HG02970 (cell line): ENCODE measurements at regions not wholly inside any gene's neighbourhood (a gene's known extent, or its start where the extent isn't known, plus 50 kb on each side); places are given as distances from the start of the nearest gene placed in this dataset.

Source experiments
- ATAC-seq: cut with Tn5 transposase; IDR thresholded peaks from one replicate; pipeline ENCODE4 v1.9.1; 2021; ENCODE audit warnings: mild to moderate bottlenecking, moderate library complexity, moderate number of reproducible peaks; ENCODE audit not compliant: unreplicated experiment, low FRiP score

DNA sequence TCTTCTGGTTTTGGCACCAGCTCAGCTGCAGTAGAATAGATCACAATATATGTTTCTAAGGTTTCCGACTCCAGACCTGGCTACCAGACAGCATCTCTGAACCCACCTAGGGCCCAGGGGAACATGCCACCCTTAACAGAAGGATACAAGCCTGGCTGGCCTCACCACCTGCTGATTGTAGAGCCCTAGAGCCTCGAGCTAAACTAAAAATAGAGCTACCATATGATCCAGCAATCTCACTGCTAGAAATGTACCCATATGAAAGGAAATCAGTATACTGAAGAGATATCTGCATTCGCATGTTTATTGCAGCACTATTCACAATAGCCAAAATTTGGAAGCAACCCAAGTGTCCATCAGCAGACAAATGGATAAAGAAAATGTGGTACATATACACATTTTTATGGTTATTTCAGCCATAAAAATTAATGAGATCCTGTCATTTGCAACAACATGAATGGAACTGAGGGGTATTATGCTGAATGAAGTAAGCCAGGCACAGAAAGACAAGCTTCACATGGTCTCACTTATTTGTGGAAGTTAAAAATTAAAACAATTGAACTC is 242.4 kb upstream of the SLC39A10 start:
- no peak for ATAC-seq

DNA sequence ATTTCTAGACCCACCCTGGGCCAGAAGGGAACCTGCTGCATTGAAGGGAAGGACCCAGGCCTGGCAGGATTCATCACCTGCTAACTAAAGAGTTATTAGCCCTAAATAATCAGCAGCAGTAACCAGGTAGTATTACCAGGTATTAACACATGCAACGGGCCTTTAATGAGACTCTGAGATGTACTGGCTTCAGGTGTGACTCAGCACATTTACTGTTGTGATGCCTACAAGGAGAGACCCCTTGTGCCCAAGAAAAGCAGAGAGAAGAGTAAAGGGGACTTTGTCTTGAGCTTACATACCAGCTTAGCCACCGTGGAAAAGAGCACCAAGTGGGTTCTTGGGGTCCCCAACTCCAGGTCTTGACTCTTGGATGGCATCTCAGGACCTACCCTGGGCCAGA is 243.1 kb upstream of the SLC39A10 start:
- no peak for ATAC-seq

DNA sequence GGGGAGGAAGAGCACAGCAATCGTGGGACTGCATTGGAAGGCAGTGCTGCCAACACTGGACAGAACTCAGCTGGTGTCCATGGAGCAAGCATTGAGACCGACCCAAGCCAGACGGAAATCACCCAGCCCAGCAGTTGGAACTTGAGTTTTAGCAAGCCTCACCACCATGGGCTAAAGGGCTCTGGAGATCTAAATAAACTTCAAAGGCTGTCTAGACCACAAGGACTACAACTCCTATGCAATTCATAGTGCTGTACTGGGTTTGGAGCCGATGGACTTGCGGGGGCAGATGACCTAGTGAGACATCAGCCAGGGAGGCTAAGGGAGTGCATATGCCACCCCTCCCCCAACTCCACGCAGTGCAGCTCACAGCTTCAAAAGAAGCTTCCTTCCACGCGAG is 243.6 kb upstream of the SLC39A10 start:
- no peak for ATAC-seq

DNA sequence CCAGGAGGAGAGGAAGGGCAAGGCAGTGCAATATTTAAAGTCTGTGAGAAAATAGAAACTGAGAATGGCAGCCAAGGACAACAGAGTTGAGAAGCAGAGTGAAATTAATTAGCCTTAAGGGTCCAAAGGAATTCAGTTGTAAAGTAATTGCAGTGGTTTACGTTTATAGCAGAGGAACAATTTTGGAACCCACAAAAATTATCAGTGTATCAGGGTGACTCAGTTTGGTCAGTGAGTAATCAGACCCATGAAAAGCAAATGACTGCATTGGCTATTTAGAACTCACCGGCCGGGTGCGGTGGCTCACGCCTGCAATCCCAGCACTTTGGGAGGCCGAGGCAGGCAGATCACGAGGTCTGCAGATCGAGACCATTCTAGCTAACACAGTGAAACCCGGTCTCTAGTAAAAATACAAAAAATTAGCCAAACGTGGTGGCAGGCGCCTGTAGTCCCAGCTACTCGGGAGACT is 245.8 kb upstream of the SLC39A10 start:
- ATAC-seq = no peak

DNA sequence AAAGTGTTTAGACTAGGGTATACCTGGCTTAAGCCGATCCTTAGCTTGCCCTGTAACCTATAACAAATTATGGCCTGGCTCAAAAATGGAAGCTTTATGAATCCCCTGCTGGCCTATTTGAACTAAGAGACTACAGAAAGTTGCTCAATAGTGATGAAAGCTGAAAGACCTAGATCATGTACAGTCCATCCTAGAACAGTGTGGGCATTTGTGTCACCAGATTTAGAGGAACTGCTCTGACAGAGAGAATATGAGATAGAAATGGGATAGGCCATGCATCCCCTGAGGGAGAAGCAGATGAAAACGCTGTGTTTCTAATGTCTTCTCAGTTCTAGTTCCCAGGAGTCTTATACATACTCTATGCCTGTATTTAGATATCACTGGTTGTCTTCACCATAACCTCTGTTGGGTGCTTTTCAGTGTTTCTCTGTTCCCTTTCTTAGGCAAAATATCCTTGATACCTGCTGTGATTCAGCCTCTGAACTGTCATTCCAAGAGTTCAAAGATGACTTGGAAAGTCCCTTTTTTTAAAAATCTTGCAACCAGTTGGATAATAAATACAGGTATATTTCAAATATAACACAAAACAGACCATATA is 246.9 kb upstream of the SLC39A10 start:
- peak; percentile 70 for ATAC-seq

DNA sequence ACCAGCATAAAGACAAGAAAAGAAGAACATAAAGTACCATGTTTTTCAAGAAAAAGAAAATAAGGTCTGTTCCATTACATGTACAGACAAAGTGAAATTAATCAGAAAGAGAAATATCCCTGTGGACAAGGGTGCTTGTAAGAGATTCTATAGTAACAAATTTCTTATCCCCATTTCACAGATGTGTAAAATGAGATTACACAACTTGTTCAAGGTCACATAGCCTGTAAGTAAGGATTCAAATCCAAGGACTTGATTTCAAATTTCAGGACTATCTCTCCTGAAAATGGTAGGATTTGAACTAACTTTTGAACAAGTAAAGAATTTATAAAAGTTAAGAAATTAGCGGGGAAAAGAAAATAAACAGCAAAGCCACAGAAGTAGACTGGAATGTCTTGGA is 248.2 kb upstream of the SLC39A10 start:
- no peak for ATAC-seq

DNA sequence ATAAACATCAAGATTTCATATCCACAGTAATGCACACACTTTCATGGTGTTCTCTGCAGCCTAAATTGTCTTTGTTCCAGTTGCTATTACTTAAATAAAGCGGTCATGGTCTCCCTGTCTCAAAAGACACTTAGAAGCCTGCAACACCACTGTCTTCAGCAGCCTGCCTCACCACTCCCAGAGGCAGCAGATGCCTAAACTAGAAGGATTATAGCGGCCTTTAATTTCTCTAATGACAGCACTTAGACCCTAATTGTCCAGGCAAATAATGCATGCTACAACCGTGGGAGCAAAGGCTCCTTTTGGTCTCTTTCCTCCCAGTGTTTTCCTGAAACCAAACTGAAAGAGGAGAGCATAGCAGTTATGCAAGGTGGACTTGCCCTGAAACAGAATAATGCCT is 248.8 kb upstream of the SLC39A10 start:
- ATAC-seq = no peak

DNA sequence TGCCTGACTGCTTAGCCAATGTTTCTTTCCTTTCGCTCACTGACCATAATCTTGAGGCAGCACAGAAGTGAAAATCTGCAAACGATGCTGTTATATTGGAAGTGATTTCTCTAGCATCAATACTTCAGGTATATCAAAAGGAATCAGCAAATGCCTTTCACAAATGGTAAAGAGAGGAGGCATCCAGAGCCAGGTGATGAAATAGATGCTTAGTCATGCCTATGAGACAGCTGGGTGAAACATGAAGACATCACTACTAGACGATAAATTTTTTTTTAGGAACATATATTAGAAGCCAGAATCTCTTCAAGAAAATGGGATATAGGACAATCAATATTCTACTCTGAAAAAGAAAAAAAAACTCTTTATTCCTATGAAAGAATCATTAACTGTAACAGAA is 249.2 kb upstream of the SLC39A10 start:
- no peak for ATAC-seq

DNA sequence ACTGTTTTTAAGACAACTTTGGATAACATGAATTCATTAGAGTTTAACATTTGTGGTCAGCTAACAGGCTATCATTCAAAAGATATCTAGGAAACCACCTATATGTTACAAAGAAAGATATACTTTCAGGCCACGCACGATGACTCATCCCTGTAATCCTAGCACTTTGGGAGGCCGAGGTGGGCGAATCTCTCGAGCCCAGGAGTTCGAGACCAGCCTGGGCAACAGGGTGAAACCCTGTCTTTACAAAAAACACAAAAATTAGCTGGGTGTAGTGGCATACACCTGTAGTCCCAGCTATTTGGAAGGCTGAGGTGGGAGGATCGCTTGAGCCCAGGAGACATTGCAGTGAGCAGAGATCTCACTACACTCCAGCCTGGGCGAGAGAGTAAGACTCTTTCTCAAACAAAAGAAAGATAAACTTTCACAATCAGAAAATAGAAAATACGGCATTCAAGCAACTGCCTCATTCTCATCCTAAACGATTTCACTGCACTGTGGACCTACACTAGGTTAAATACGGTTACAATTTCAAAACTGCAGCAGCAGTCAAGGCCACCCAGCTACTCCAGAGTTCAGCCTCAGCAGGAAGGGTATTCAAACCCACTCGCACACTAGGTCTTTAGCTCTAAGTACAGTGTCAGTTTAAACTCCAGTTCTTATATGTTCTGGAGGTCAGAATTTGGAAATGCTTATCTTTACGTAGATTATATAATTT is 250.0 kb upstream of the SLC39A10 start:
- no peak for ATAC-seq

DNA sequence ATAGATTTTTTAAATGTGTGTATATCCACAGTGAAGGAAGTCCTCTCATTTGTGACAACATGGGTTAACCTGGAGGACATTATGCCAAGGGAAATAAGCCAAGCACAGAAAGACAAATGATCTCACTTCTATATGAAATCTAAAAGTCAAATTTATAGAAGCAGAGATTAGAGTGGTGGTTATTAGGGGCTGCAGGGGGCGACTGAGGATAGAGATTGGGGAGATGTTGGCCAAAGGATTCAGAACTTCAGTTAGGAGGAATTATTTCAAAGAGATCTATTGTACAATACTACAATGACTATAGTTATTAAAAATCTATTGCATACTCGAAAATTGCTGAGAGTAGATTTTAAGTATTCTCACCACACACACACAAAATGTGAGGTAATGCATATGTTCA is 252.4 kb upstream of the SLC39A10 start:
- ATAC-seq = no peak

DNA sequence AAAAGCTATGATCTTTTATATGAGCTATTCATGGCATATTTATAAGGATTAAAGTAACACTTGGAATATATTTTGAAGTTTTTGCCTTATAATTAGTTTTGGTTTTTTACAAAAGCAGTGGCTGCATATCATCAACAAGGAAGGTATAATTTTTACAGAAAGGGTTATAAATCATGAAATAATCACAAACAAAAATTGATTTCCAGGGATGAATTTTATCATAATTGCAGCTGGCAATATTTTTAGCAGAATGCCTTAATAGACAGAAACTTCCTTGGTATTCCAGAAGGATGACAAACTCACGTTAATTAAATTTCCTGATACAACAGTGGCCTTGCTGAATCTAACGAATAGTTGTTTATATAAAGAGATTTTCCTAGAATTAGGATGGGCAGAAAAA is 260.5 kb upstream of the SLC39A10 start:
- ATAC-seq = no peak

DNA sequence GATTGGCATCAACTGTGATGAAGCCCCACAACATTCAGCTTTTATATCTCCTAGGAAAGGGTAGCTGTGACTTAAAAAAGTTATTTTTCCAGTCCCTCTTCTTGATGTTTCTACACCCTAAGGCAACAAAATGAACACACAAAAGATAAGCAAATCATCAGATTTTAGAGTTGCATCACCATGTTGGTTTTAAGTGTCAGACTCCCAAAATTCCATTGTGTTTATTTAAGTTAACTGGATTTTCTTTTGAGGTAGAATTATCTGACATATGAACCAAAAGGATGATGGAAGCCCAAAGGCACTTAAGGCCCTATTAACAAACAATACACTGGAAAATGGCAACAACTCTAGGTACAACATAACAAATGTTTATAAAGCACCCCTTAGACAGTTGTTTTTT is 261.7 kb upstream of the SLC39A10 start:
- no peak for ATAC-seq

DNA sequence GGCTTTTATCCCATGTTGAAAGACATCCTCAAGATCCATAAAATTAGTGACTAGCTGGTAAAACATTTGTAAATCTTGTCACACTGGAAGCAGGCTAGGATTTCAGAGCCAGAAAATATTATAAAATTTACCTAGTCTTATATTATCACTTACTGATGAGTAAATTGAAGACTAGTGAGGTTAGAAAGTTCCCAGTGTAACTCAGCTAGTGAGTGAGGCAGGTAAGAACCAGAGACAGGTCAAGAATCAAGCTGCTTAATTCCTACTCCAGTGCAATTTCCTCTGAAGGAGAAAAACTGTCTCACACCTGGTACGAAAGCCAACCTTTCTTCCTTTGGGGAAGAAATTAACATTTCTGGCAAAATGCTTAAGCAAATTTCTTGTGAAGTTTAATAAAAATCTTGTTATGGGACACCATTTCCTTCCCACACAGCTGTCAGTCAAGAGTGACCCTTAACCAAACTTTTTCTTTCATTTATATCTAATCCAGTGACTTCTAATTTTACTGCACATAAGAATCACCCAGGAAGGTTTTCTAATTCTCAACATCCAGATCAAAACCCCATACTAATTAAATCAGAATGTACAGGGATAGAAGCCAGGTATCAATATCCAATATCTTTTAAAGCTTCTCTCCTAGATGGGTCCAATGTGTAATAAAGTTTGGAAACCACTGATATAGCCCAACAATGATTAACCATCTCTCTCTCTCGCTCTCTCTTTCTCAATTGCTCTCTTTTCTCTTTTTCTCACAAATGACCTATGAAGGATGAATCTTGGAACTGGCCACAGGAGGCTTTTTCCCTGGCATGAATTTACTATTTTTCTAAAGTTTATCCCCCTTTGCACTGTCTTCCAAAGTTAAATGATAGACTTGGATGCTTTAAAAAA is 264.3 kb upstream of the SLC39A10 start:
- no peak for ATAC-seq

DNA sequence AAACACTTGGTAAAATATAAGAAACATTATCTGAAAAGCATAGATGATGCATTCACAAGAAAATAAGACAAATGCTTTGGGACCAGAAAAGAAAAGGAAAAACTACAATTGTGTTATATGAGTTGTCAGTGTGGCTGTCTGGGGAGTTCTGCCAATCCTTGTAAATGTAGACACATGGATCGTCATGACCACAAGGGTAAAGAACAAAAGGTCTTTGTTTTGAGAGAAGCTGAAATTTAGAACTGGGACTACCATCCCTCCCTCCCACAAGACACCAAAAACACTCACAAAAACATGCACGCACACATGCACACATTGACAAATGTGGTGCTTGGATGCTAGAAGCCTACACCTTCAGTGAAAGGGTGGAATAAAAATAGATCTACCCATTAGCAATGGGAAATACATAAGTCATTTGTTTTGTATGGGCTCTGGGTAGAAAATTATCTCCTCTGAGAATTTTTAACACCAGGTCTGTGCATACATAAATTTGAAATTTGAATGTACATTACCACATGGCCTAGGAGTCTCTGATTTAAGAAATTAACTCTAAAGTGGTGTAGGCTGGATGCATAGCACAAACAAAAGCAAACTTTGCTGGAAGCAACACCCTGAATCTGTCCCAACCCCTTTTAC is 266.2 kb upstream of the SLC39A10 start:
- ATAC-seq = no peak

DNA sequence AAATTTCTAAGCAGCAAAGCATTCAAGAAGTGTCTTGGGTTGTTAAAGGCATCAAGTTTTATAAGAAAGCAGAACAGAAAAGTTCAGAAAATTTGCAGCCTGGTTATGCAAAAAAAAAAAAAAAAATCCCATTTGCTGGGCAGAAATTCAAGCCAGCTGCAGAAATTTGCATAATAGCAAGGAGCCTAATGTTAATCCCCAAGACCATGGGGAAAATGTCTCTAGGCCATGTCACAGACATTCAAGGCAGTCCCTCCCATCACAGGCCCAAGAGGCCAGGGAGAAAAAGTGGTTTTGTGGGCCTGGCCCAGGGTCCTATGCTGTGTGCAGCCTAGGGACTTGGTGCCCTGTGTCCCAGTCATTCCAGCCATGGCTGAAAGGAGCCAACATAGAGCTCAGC is 269.0 kb upstream of the SLC39A10 start:
- ATAC-seq = no peak

DNA sequence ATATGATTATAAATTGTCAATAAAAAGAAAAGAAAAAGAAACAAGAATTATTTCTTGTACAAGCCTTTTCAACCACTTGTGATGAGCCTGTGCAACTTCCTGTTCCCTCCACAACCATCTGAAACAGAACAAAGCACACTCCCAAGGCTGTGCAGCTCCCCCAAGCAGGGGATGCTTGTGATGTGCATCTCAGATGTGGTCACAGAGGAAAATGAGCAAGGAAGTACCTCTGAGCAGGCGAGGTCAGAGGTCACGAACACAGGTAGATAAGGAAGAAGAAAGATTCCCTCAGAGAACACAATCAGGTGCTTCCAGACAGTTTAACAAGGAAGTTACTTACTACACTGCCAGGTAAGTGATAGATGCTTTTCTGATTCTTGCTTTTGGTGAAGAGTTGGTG is 274.8 kb upstream of the SLC39A10 start:
- ATAC-seq = no peak

DNA sequence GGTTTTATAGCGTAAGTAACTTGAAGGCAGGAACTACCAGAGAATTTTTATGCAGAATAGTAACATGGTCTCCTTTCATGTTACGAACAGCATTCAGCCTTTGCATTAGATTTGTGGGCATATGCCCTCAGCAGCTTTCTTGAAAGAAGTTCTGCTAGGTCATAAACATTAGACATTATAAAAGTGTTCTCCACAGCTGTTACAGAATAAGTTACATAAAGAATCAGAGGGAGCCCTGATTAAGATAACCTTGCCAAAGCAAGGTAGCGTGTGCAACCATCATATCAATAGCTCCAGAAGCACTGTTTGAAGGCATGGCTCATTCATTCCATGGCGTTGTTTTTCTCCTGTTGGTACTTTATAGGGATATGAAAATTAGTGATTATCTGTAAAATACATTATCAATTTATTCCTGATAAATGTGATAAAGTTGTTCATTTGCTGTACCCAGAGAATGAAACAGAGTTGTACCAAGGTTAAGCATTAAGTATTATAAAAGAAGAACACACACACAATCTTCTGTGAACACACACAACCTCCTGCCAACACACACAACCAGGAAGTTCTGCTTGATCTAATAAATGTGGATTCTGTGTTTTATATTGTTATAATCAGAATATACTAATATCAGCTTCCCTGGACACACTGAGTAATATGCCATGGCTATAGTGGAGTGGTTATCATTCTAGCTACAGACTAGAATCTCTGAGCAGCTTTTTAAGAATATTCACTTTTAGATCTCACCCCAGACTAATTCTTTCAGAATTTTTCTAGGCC is 286.7 kb upstream of the SLC39A10 start:
- no peak for ATAC-seq

DNA sequence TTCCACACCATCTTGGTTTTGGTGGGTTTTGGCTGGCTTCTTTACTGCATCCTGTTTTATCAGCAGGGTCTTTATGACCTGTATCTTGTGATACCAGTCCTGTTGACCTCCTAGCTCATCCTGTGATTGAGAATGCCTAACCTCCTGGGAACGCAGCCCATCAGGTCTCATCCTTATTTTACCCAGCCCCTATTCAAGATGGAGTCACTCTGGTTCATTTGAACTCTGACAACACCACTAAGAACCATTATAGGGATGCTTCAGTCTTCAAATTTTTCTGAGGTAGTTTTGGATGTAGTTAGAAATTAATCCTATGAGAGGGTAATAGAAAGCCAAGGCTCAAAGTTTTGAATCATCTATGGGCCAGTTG is 287.8 kb upstream of the SLC39A10 start:
- no peak for ATAC-seq

DNA sequence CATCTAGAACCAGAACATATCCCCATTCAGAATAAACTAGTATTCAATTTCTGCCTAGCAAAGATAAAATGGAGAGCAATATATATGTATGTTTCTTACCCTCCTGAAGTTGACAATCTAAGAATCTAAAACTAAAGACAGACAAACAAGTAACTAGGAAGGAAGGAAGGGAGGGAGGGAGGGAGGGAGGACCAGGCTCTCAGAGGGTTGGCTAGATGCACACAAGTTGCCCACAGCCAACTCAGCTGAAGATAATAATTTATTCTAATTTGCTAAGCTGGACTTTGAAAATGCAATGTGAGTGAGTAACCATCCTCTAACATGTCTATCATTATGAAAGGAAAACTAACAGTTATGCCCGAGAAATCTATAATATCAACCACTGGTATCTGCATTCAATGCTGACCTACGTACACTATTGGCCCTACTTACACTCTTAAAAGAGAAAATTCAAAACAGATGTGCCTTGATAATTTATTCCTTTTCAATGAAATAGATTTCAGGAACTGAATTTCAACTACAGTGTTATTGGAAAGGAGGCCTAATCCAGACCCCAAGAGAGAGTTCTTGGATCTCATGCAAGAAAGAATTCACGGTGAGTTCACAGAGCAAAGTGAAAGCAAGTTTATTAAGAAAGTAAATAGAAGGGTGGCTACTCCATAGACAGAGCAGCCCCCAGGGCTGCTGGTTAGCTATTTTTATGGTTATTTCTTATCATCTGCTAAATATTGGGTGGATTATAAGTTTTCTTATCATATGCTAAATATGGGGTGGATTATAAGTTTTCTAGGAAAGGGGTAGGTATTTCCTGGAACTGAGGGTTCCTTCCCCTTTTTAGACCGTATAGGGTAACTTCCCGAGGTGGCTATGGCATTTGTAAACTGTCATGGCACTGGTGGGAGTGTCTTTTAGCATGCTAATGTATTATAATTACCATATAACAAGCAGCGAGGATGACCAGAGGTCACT is 288.5 kb upstream of the SLC39A10 start:
- ATAC-seq = no peak
